ENCODE measurements at regions not wholly inside any gene's neighbourhood (a gene's known extent, or its start where the extent isn't known, plus 50 kb on each side); places are given as distances from the start of the nearest gene placed in this dataset.

GRCh38 chr12:31225656-31226535, 100.1 kb downstream of the SINHCAF start:
- H3K4me3 ChIP-seq (ENCODE audit: low read depth, low read length): no peak overlapping the region
- TF ChIP-seq CTCF (IDR thresholded peaks at IDR 0.05; ENCODE audit: control insufficient read depth, extremely low read depth, insufficient read depth): no peak
- DNase-seq (ENCODE audit: low read depth): no peak

- no peak for DNase-seq (ENCODE audit: low read depth)
- TF ChIP-seq CTCF (IDR thresholded peaks at IDR 0.05; ENCODE audit: control insufficient read depth, extremely low read depth, insufficient read depth): no peak
- H3K4me3 ChIP-seq (ENCODE audit: low read depth, low read length): no peak overlapping the region
These were observed 99.3 kb downstream of the SINHCAF start for GRCh38 chr12:31226639-31227038.

GRCh38 chr12:31227401-31227981, 98.5 kb downstream of the SINHCAF start:
- no peak for TF ChIP-seq CTCF (IDR thresholded peaks at IDR 0.05; ENCODE audit: control insufficient read depth, extremely low read depth, insufficient read depth)
- no peak for DNase-seq (ENCODE audit: low read depth)
- no peak overlapping the region for H3K4me3 ChIP-seq (ENCODE audit: low read depth, low read length)

- TF ChIP-seq CTCF (IDR thresholded peaks at IDR 0.05; ENCODE audit: control insufficient read depth, extremely low read depth, insufficient read depth): no peak
- H3K4me3 ChIP-seq (ENCODE audit: low read depth, low read length): no peak overlapping the region
- no peak for DNase-seq (ENCODE audit: low read depth)
These were observed 96.8 kb downstream of the SINHCAF start for GRCh38 chr12:31228811-31229792.

- no peak for DNase-seq (ENCODE audit: low read depth)
- no peak overlapping the region for H3K4me3 ChIP-seq (ENCODE audit: low read depth, low read length)
- no peak for TF ChIP-seq CTCF (IDR thresholded peaks at IDR 0.05; ENCODE audit: control insufficient read depth, extremely low read depth, insufficient read depth)
These were observed 95.9 kb downstream of the SINHCAF start for GRCh38 chr12:31230004-31230403.

Measured in LNCaP clone FGC (cell line).